HS-5 (cell line): ENCODE measurements at regions not wholly inside any gene's neighbourhood (a gene's known extent, or its start where the extent isn't known, plus 50 kb on each side); places are given as distances from the start of the nearest gene placed in this dataset.
A peak's percentile ranks its signal among the peaks of the same experiment; 100 is the strongest.

Experiments
- DNase-seq: peaks from one replicate; pipeline ENCODE4 v3.0.0-alpha.2; 2012; ENCODE audit warnings: low read depth

DNA sequence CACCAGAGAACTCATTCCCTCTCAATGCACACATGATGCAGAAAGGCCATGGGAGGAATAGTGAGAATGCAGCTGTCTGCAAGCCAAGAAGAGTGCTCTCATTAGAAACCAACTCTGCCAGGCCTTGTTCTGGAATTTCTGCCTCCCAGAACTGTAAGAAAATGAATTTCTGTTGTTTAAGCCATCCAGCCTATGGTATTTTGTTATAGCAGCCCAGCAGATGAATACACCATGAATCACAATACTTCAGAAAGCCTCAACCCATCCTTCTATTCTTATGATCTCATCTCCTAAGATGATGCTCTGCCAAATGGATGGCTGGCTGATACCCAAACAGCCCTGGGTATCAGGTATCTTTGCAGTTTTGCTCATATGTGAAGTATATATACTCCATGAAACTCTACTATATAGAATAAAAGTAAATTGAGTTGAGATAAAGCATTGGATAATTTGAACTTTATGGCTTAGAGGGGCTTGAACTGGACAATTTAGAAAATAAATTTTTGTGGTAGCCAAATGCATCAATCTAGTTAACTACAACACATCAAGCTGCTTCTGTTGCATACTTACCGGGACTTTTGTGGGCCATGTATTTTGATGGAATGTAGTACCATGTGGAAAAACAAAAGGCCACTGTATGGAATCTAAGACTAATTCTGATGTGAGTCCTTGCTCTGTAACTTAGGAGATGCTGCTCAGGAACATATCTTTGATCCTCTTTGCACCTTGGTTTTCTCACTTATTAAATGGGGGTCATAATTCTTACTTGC lies 245.9 kb downstream of the HS3ST1 start:
- DNase-seq = peak; percentile 18

DNA sequence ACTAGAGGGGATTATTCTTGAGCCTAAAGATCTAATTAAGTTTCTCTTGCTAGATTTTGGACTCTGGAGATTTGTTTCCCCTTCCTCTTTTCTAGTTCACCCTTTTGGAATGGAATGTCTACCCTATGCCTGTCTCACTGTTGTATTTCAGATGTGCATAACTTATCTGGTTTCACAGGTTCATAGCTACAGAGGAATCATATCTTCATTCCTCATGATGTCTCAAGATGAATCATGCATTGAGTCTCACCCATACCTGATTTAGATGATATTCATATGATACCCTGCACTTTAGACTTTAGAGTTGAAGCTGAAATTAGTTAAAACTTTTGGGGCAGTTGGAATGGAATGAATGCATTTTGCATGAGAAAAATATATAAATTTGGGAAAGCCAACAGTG lies 246.7 kb downstream of the HS3ST1 start:
- DNase-seq = no peak

DNA sequence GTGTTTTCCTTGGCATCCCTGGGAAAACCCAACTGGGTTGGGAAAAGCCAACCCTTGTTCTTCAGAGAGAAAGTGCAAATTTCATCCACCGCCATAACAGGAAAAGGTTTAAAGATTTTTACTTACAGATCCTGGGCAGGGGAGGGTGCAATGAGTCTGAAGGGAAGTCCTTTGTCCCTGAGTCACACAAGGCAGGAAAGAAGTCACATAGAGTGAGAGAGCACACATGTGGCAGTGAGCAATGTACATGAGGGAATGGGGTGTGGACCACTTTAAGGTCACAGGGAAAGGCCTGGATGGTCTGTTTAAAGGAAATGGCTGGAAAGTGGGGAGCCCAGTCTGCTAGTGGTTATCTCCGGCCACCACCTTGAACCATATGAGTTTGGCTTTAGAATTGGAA lies 248.9 kb downstream of the HS3ST1 start:
- DNase-seq = no peak

DNA sequence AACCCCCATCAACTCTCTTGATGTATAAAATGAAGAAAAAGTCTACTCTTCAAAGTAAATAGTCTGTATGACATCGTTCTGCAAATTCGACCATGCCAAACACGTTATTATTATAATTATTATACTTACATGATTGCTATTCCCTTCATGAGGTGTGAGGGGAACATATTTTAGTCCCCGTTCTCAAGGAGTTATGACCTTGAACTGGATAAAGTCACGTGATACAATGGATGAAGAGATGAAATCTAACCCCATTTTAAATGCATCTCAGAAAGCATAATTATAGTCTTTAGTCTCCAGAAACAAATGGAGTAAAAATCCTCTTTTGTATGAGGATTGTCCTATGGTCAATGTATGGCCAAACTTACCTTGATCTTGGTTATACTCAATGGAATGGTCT lies 250.3 kb downstream of the HS3ST1 start:
- DNase-seq = no peak

DNA sequence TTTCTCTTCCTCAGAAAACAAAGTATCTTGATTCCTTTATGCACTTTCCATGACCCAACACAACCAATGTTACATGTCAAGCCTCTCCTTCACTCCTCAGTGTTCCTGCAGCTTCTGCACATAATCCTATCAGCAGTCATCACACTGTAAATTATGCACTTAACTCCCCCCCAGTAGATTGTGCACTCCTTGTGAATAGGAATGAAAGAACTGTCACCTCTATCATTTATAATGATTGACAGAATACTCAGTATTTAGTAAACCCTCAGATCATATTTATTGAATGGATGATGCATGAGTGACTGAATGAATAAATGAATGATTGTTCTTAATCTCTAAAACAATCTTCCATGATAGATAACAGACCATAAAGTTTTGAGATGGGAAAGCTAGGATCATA lies 253.3 kb downstream of the HS3ST1 start:
- DNase-seq = no peak

DNA sequence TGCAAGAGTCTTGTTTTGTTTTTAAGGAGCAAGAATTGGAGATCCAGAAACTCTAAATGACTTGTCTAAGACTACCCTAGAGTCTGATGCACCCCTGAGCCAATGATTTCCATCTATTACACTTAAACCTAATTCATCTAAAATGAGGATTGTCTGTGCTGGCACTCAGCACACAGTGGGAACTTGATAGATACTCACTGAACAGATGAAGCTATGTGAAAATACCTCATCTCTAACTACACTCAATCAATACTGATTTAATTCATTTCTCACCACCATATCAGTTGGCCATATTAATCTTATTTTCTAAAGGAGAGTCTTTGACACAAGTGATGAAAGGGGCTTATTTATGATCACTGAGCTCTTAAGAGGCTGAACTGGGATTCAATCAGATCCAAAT lies 262.1 kb downstream of the HS3ST1 start:
- DNase-seq = no peak

DNA sequence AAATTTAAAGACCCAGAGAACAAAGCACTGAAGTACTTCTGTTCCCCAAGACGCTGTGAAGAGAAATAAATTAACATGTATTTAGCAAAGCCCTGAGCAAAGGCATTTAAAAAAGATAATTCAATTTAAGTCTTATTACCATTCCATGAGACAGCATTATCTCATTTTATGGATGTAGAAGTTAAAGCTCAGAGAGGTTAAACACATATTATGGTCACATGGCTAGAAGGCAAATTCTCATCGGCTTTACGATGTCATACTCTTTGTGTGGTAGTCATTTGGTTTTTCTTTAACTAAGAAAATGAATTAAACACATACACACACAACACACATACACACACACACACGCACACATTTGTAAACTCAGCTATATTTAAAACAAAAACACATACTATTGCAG lies 262.7 kb downstream of the HS3ST1 start:
- DNase-seq = no peak

DNA sequence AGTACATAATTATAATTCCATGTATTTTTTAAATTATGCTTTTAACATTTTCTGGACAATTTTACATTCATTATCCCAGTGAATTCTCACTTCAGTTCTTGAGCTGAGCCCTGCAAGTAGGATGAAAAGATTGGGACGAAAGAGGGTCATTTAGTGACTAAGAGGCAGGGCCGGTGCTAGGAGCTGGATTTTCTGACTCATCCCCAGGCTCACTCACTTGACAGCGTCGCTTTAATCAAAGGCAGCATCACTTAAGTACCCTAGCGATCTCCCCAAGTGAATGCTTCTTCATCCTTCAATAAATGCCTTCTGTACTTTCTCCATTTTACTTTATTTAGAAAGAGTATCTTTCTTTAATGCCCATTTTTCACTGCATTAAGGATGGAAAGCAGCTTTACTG lies 263.6 kb downstream of the HS3ST1 start:
- DNase-seq = no peak

DNA sequence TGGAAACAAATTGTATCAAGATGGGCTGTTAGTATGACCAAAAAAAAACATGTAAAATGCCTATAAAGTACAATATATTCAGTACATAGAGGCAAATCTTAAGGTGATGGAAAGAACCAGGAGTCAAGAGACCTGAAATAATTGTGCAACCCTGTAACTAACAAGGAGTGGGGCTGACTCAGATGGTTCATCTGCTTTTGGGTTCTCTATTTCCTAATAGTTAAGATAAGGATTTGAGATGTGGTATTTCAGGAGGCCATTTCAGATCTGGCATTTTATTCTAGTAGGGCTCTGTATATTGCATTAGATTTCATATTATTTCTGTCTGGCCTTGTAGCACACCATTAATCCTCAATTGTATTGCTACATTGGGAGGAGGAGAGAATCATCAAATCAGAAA lies 268.4 kb downstream of the HS3ST1 start:
- DNase-seq = no peak

DNA sequence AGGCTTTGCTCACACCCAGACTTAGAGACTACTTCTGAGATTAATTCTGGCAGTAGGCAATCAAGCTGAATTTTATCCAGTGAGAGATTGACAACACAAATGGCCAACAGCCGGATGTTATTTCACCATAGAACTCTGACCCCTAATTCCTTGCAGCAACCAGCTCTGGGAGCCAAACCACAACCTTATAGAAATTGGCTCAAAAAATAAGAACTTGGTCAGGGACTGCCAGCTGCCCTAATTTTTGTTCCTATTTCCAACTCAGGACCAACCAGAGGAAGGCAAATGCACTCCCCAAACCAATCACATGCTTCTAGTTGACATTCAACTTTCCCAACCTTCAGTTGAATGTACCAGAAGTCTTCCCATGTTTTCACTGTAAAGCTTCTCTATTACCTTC lies 269.7 kb downstream of the HS3ST1 start:
- DNase-seq = no peak

DNA sequence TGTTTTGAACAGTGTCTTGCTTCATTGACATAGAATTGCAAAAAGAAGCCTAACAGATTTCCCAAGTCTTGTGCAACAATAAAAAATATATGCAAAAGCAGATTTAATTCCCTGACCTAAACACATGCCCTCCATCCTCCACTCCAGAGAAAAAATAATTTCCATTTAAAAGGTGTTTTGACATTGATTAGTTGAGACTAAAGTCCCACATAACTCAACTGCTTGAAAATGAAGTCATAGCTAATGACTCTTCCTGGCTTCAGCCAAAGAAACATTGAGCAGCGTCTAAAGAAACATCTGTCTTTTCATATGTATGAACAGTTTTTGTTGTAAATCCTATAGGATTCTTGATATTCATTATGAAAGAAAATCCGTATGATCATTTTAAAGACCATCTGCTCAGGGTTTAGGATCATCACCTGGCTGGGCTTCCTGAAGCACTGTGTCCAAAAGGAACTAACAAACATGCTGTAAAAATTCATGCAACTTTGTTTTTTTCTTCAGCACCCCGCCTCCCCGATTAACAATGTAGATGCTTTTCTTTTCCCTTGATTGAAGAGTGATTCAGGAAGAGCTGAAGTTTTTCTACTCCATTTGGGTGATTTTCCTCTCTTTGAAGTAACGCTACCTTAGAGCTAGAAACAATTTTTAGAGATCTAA lies 273.4 kb downstream of the HS3ST1 start:
- no peak for DNase-seq

DNA sequence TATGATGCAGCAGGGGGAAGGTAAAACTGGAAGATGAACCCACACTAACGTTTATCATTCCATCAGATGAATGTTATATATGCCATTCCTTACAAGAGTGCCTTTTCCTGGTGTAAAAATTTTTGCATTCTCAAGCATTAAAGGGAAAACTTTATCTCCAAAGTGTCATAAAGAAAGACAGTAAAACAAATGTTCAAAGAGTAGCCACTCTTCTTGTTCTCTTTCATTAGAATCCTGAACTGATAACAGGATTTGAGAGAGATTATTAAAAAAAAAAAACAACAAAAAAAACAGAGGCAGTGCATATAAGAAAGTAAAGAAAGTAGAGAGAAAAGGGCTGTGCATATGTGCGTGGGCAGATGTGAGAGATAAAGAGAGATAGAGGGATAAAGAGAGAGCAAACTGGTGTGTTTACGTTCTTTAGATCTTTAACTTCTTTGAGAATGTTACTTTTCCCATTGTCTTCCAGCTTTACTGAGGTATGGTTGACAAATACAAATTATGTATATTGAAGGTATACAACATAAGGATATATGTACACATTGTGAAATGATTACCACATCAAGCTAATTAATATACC lies 275.4 kb downstream of the HS3ST1 start:
- no peak for DNase-seq

DNA sequence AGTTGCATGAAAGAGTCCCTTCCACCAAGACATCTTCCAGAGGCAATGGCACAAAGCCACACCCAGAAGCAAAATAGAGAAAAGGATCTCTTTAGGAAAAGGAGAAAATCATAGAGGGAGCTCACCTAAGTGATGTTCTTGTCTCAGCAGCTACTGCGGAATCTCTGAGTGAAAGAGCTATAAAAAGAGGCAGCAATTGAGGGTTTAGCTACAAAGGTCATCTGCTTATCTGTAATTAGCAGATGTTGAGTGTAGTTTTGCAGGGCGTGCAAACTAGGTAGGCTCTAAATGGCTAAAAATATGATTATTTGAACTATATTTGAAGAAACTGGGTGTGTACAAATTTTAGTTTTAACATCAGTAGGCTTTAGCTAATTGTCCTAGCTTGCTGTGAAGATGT lies 276.0 kb downstream of the HS3ST1 start:
- no peak for DNase-seq

DNA sequence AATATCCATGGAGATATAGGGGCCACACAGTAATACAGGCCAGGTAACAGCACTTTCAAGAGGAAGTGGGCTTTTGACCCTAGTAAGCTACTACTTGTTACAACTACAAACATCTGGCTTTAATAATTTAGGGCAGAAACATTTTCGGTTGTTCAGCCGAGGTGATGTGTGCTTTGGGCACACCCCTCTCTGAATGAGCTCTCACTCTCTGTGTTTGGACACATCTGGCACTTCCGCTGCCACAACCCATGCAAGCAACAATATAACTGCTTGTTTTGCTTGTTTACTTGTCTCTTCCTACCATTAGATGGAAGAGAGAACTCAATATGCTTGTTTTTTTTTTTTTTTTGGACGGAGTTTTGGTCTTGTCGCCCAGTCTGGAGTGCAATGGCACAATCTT lies 277.2 kb downstream of the HS3ST1 start:
- no peak for DNase-seq

DNA sequence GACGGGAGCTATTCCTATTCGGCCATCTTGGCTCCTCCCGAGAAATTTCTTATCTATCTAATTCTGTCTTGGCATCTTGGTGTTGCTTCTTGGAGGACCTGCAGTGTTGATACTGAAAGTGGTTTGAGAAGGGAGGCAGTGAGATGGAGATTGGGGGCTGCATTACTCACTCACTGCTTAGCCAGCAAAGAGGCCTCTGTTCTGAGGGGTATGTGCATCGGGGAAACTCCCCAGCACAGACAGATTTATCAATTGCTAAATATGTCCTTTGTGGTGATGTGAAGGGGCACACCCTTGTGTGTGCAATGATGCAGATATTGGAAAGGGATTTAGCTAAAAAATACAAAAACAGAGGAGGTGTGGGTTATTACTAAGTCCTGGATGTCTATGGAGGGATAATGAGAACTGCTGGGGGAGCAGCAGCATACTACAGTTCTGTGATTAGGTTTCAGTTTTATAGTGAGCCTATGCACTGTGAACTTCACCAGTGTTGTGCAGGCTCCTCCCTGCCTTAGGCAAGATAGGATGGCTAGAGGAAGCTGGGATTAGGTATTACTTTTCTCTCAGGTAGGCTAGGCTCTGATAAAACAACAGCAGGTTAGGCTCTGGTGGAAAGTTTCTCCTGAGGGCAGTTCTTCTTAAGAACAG lies 279.0 kb downstream of the HS3ST1 start:
- DNase-seq = no peak

DNA sequence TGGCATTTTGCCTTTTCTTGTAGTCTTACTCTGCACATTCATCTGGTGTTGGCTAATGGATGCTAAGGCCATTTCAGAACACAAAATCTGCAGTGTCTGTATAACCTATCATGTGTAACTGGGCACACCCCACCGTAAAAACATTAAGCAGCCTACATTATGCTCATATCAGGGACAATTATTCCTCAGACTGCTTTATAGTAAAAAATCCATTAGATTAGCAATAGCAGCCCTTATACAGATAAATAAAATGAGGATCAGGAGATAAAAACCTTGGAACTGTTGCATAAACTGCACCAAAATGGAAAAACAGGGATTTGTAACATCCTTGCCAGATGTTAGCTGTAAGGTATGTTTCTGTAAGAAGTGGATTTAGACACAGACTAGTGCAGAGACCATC lies 288.8 kb downstream of the HS3ST1 start:
- DNase-seq = no peak

DNA sequence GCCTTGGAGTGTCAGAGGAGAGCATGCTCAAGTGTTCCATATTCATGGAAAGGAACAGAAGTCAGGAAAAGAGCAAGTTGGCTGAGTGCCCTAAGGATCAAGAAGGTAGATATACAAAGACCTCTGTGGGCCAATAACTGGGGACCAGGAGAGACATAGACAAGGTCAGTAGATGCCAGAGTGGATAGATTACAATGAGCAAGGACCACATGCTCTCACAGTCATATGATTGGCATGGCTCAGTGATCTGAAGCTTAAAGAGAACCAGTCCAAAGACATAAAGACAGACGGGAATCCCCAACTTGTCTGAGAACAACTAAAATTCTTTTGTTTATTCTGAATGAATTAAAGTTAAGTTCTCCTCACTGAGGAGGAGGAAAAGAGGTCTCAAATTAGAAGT lies 289.7 kb downstream of the HS3ST1 start:
- no peak for DNase-seq

DNA sequence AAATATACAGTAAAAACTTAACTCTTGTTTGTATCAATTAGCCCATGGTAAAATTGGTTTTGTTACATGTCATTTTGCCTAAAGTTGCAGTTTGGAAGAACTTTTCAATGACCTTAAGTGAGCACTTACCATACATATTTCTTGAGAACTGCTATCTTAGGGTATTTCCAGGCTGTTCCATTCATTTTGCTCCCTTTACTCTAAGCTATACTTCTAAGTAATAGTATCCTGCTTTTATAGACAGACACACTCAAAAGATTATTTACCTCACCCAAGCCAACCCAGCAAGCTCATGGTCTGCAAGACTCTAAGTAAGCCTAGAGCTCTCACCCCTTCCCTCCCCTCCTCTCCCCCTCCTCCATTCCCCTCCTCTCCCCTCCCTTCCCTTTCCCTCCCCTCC lies 294.0 kb downstream of the HS3ST1 start:
- no peak for DNase-seq

DNA sequence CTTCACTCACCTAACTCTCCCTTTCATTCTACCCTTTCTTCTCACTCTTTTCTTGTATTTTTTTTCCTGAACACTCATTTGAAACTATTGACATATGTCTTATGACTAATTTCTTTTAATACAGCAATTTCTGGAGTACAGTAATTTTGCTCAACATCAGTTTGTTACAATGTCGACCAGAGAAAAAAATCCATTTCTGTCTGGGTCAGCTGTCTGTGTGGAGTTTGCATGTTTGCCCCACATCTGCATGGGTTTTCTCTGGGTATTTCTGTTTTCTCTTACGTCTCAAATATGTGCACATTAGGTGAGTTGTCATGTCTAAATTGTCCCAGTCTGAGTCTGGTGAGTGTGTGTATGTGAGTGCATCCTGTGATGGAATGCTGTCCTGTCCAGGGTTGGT lies 294.8 kb downstream of the HS3ST1 start:
- no peak for DNase-seq

DNA sequence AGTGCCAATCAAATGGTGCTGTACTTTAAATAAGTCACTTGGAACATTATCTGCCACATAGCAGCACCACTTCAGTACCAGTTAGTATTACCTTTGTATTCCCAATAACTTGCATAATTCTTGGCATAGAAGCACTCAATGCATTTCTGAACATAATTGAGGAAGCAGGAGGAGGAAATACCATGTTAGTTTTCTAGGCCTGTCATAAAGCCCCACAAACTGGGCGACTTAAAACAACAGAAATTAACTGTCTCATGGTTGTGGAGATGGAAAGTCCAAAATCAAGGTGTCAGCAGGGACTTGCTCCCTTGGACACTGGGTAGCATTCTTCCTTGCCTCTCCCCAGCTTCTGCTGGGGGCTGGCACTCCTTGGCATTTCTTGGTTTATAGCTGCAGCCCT lies 296.2 kb downstream of the HS3ST1 start:
- DNase-seq = no peak

DNA sequence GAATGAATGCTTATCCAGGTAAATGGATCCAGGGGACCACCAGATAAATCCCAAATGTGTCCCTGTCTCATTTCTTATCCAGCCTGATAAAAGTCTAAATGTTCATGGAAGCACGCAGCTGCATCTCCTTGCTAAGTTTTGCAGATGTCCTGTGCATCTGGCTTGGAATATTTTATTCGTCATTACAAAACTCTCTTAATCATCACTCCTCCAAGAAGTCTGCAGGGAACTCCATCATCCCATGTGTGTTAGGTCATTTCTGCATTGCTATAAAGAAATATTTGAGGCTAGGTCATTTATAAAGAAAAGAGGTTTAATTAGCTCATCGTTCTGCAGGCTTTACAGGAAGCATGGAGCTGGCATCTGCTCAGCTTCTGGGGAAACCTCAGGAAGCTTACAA lies 297.2 kb downstream of the HS3ST1 start:
- no peak for DNase-seq

DNA sequence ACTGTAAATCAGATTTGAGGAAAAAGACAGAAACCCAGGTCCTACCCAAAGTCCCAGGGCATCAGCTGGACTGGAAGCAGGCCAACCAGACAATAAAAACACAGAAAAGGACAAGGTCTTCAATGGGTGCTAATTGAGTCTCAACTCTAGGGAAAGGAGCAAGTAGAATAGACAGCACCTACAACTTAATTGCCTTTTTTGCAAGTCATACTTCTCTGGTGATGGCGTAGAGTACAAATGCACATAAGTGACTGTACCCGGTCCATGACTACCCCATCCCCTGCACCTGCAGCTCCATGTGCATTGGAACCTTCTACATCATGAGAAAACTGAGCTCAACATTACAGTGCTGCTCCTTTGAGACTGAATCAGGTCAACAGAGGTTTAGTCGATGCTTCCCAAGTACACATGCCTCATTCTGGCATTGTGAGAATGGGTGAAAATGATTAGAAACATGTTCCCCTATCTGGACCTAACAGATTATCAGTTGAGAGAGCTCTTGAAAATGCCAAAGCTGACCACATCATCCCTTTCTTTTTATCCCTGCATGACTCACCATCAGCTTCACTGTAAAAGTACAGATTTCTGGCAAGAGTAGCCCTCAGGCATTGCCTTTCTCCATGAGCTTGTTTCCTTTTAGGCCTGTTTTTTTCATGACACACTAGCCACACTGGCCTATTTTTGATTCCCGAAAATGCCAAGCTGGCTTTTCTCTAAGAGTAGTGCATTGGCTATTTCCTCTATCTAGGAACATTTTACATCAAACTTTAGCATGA lies 298.3 kb downstream of the HS3ST1 start:
- peak; percentile 13 for DNase-seq
